Suprapubic skin (tissue), 3 donors: ENCODE measurements at regions not wholly inside any gene's neighbourhood (a gene's known extent, or its start where the extent isn't known, plus 50 kb on each side); places are given as distances from the start of the nearest gene placed in this dataset.
"Not testable (repeated sequence)": the region's sequence is repeated elsewhere in the genome, so short reads cannot be mapped to it uniquely, and the experiment has no call there.

ENCODE experiments used
- CTCF ChIP-seq, 2 donors: fragments of 200-600 bp in 1 of 2; fragments of 450-650 bp in 1 of 2; sonication (generic) in 1 of 2; IDR thresholded peaks; one replicate each; pipeline ENCODE4 v1.5.1; 2016 to 2019; ENCODE audit warnings: antibody characterized with exemption in 2 of 2, mild to moderate bottlenecking in 1 of 2, moderate library complexity in 1 of 2
- EP300 ChIP-seq: sonication (generic); formaldehyde crosslinking; IDR thresholded peaks from one replicate; pipeline ENCODE4 v1.6.1; 2017; ENCODE audit warnings: antibody characterized with exemption

- not testable (repeated sequence) for TF ChIP-seq CTCF (IDR thresholded peaks at IDR 0.05); EP300
Measured at GRCh38 chr3:125741991-125742718, 146.9 kb upstream of the OSBPL11 start.
